Naive thymus-derived CD4-positive, alpha-beta T cell (primary cell): ENCODE measurements at regions not wholly inside any gene's neighbourhood (a gene's known extent, or its start where the extent isn't known, plus 50 kb on each side); places are given as distances from the start of the nearest gene placed in this dataset.

Experiments
- ATAC-seq: fragments of 150-1000 bp; cut with Tn5 transposase; 2 replicates; pipeline ENCODE4 v1.10.0; 2021; ENCODE audit warnings: mild to moderate bottlenecking, moderate library complexity
- CTCF ChIA-PET: fragments of 350-600 bp; sonication (Branson Sonifier 250); formaldehyde crosslinking; loops from one replicate; lab custom pipeline; 2021; ENCODE audit warnings: antibody characterized with exemption; lab: Charles Lee
- POLR2A ChIA-PET: fragments of 350-600 bp; sonication (Branson Sonifier 250); formaldehyde crosslinking; loops from one replicate; lab custom pipeline; 2021; ENCODE audit warnings: antibody characterized with exemption, inconsistent platforms; lab: Charles Lee
- DNase-seq, 9 donors: peaks; one replicate each; pipeline versions ENCODE4 v3.0.0 to v3.0.0-alpha.2; 2020 to 2022; ENCODE audit warnings: mixed read lengths in 1 of 9
- H3K27ac ChIP-seq: one replicate; pipeline ENCODE4 v1.7.0; 2013; ENCODE audit warnings: mild to moderate bottlenecking, low read depth, low read length, moderate library complexity
- H3K27me3 ChIP-seq, 2 donors: one replicate each; pipeline ENCODE4 v1.7.0; 2013; ENCODE audit warnings: low read length in 2 of 2, mild to moderate bottlenecking in 2 of 2, moderate library complexity in 2 of 2; ENCODE audit not compliant: control insufficient read depth in 2 of 2, insufficient read depth in 2 of 2
- H3K36me3 ChIP-seq, 3 experiments: 1 replicate in 2 of 3; 2 replicates in 1 of 3; pipeline ENCODE4 v1.7.0; 2013; ENCODE audit warnings: low read length in 3 of 3, mild to moderate bottlenecking in 3 of 3, moderate library complexity in 1 of 3; ENCODE audit not compliant: insufficient read depth in 3 of 3, control insufficient read depth in 2 of 3
- H3K4me1 ChIP-seq, 2 donors: one replicate each; pipeline ENCODE4 v1.7.0; 2013; ENCODE audit warnings: low read length in 2 of 2, mild to moderate bottlenecking in 2 of 2, moderate library complexity in 1 of 2; ENCODE audit not compliant: control insufficient read depth in 2 of 2, insufficient read depth in 2 of 2
- H3K4me3 ChIP-seq: 2 replicates; pipeline ENCODE4 v1.7.0; 2013; ENCODE audit warnings: mild to moderate bottlenecking, low read length
- H3K9me3 ChIP-seq, 3 experiments: 1 replicate in 2 of 3; 2 replicates in 1 of 3; pipeline ENCODE4 v1.7.0; 2013; ENCODE audit warnings: low read length in 3 of 3; ENCODE audit not compliant: control insufficient read depth in 2 of 3
- H3K27ac Mint-ChIP-seq, 9 donors: one replicate each; pipeline ENCODE4 v1.8.0; 2020 to 2022; ENCODE audit warnings: mixed read lengths in 9 of 9, mild to moderate bottlenecking in 8 of 9, moderate library complexity in 5 of 9, inconsistent platforms in 2 of 9
- H3K27me3 Mint-ChIP-seq, 5 donors: one replicate each; pipeline ENCODE4 v1.8.0; 2021 to 2022; ENCODE audit warnings: mixed read lengths in 5 of 5, mild to moderate bottlenecking in 1 of 5
- H3K36me3 Mint-ChIP-seq, 5 donors: one replicate each; pipeline ENCODE4 v1.8.0; 2020 to 2022; ENCODE audit warnings: mixed read lengths in 5 of 5, mild to moderate bottlenecking in 3 of 5, inconsistent platforms in 1 of 5
- H3K4me1 Mint-ChIP-seq, 7 donors: one replicate each; pipeline ENCODE4 v1.8.0; 2020 to 2022; ENCODE audit warnings: mixed read lengths in 7 of 7, mild to moderate bottlenecking in 3 of 7, inconsistent platforms in 1 of 7
- H3K4me3 Mint-ChIP-seq, 10 donors: one replicate each; pipeline ENCODE4 v1.8.0; 2020 to 2022; ENCODE audit warnings: mild to moderate bottlenecking in 10 of 10, mixed read lengths in 10 of 10, moderate library complexity in 6 of 10, inconsistent platforms in 2 of 10
- H3K9me3 Mint-ChIP-seq, 11 donors: one replicate each; pipeline ENCODE4 v1.8.0; 2020 to 2022; ENCODE audit warnings: mixed read lengths in 11 of 11, mild to moderate bottlenecking in 4 of 11, inconsistent platforms in 1 of 11, moderate library complexity in 1 of 11
- intact Hi-C, 2 donors: fragments of 100-400 bp; cut with micrococcal nuclease; formaldehyde crosslinking; loops; one replicate each; pipeline ENCODE4 v1.15.1; 2023

DNA sequence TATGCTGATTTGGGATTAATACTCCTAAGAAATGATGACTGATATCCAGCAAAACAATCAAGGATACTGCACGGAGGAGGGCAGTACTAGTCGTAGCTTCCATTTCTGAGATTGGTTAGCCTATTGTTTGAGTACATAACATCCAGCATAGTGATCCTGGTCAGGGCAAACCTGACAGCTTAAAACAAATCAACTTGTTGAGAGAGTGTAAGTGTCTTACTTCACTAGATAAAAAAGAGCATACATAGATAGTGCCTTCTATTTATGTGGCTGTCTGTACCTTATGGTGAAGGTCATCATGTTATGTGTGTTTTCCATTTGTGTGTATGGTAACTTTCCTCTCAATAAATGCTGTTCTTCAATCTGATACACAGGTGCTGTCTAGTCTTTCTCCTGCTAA is 228.4 kb downstream of the PTGER3 start:
- peaks cover 0 to 2% (median 0%) of the 10 kb centered on the region in 5 donors for H3K27me3 Mint-ChIP-seq
- no peak overlapping the region for H3K27ac Mint-ChIP-seq
- no peak overlapping the region for H3K4me3 ChIP-seq
- H3K36me3 Mint-ChIP-seq: no peaks in the 10 kb centered on the region
- ATAC-seq: no peak
- H3K27ac ChIP-seq: no peak overlapping the region
- peaks cover 0 to 6% (median 0%) of the 10 kb centered on the region in 11 donors for H3K9me3 Mint-ChIP-seq
- intact Hi-C loops: no loop called here
- no peaks in the 10 kb centered on the region for H3K4me1 ChIP-seq
- DNase-seq: no peak
- CTCF ChIA-PET: no interaction called here
- no peaks in the 10 kb centered on the region for H3K36me3 ChIP-seq
- H3K27me3 ChIP-seq: no peaks in the 10 kb centered on the region
- POLR2A ChIA-PET: no interaction called here
- no peaks in the 10 kb centered on the region for H3K9me3 ChIP-seq
- H3K4me1 Mint-ChIP-seq: no peaks in the 10 kb centered on the region
- H3K4me3 Mint-ChIP-seq: no peak overlapping the region

DNA sequence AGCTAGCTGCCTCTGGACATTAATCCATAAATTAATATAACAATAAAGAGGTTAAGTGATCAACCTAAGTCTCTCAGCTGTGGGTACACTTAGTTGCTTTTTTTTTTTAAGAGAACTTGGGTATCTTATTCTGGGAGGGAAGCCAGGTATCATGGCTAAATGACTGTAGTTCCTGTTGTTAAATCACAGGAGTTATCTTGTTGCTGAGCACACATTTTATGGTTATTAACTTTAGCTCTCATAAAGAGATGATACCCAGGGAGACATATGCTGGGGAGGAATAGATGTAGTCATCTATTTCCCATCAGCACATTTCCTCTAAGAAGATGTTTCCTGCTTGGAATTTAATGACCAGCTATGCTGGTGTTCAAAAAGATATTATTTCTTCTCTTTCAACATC is 227.8 kb downstream of the PTGER3 start:
- ChIA-PET POLR2A (no interaction called here), CTCF (no interaction called here)
- H3K4me1 ChIP-seq: no peaks in the 10 kb centered on the region
- intact Hi-C loops: no loop called here
- no peak overlapping the region for H3K4me3 ChIP-seq
- Mint-ChIP-seq H3K9me3 (peaks cover 0 to 6% (median 2%) of the 10 kb centered on the region in 11 donors), H3K36me3 (no peaks in the 10 kb centered on the region), H3K27ac (no peak overlapping the region), H3K4me1 (no peaks in the 10 kb centered on the region), H3K4me3 (no peak overlapping the region), H3K27me3 (peaks cover 0 to 2% (median 0%) of the 10 kb centered on the region in 5 donors)
- H3K36me3 ChIP-seq: no peaks in the 10 kb centered on the region
- no peak for DNase-seq
- no peaks in the 10 kb centered on the region for H3K9me3 ChIP-seq
- H3K27me3 ChIP-seq: no peaks in the 10 kb centered on the region
- no peak overlapping the region for H3K27ac ChIP-seq
- no peak for ATAC-seq

DNA sequence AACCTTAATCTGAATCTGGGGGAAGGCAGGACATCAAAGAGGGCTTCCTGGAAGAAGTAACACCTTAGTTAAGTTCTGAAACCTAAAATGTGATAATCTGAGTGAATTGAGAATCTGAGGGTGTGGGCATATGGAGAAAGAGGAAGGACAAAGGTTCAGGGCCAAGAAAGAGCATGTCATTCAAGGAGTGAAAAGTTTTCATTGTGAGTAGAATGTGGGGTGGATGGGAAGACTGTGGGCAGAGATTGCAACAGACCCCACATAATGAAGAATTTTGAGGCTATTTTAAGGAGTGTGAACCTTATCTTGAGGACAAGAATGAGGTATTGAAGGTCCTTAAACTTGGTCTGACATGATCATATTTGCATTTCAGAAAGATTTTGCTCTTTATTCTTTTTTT is 227.2 kb downstream of the PTGER3 start:
- H3K27ac Mint-ChIP-seq: no peak overlapping the region

DNA sequence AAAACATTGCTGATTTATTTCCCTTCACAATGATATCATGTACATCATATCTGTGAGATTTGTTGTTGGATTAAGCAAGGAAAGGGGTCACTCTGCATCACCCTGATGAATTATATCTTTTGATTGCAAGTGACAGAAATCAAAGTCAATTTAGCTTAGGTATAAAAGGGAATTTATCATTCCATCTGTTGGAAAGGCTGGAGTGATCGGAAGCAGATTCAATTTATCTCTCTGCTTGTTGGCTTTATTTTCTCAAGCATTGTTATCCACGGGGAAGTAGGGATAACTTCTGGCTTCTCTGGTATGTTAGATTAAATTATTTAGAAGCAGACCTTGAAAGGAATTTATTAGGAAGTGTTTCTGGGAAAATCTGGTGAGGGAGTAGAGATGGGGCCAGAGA is 226.6 kb downstream of the PTGER3 start:
- peaks cover 0 to 7% (median 0%) of the 10 kb centered on the region in 5 donors for H3K27me3 Mint-ChIP-seq
- no peak for ATAC-seq

More for the DNA sequence above, 227.2 kb downstream of the PTGER3 start:
- Histone ChIP-seq H3K9me3 (no peaks in the 10 kb centered on the region), H3K4me3 (no peak overlapping the region), H3K36me3 (no peaks in the 10 kb centered on the region), H3K27me3 (no peaks in the 10 kb centered on the region), H3K27ac (no peak overlapping the region), H3K4me1 (no peaks in the 10 kb centered on the region)
- ChIA-PET POLR2A (no interaction called here), CTCF (no interaction called here)
- no peaks in the 10 kb centered on the region for H3K36me3 Mint-ChIP-seq
- intact Hi-C loops: no loop called here
- DNase-seq (no peak), ATAC-seq (no peak)
- no peaks in the 10 kb centered on the region for H3K4me1 Mint-ChIP-seq
- no peak overlapping the region for H3K4me3 Mint-ChIP-seq
- H3K27me3 Mint-ChIP-seq: peaks cover 0 to 7% (median 0%) of the 10 kb centered on the region in 5 donors
- peaks cover 0 to 8% (median 4%) of the 10 kb centered on the region in 11 donors for H3K9me3 Mint-ChIP-seq

DNA sequence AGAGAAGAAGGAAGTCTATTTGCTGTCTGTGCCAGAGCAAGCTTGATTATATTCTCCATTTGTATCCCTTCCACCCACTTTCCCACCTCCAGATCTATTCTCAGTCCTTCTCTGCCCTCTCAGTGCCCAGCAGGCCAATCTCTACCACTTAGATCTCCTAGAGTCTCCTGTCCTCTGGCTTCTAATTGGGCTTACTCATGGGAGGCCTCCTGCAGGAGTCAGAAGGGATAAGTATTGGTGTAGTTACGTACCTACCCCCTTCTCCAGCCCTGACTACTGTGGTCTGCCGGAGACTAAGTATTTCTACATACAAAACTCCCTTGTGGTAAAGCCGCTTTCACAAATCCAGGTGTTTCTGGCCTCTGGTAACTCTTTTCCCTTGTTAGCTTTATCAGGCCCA is 221.2 kb downstream of the PTGER3 start:
- peaks cover 0 to 18% (median 4%) of the 10 kb centered on the region in 11 donors for H3K9me3 Mint-ChIP-seq
- H3K36me3 Mint-ChIP-seq: no peaks in the 10 kb centered on the region
- no peak overlapping the region for H3K27ac Mint-ChIP-seq
- no peaks in the 10 kb centered on the region for H3K4me1 ChIP-seq
- ChIA-PET POLR2A (no interaction called here), CTCF (no interaction called here)
- no peak overlapping the region for H3K4me3 ChIP-seq
- intact Hi-C loops: no loop called here
- no peaks in the 10 kb centered on the region for H3K36me3 ChIP-seq
- H3K4me3 Mint-ChIP-seq: no peak overlapping the region
- peaks cover 0 to 7% (median 0%) of the 10 kb centered on the region in 5 donors for H3K27me3 Mint-ChIP-seq
- no peaks in the 10 kb centered on the region for H3K27me3 ChIP-seq
- ATAC-seq (no peak), DNase-seq (no peak)
- H3K9me3 ChIP-seq: no peaks in the 10 kb centered on the region
- no peak overlapping the region for H3K27ac ChIP-seq
- no peaks in the 10 kb centered on the region for H3K4me1 Mint-ChIP-seq

More for the DNA sequence above, 226.6 kb downstream of the PTGER3 start:
- intact Hi-C loops: no loop called here
- Histone ChIP-seq H3K4me3 (no peak overlapping the region), H3K27ac (no peak overlapping the region), H3K9me3 (no peaks in the 10 kb centered on the region), H3K27me3 (no peaks in the 10 kb centered on the region), H3K4me1 (no peaks in the 10 kb centered on the region), H3K36me3 (no peaks in the 10 kb centered on the region)
- ChIA-PET CTCF (no interaction called here), POLR2A (no interaction called here)
- Mint-ChIP-seq H3K4me3 (no peak overlapping the region), H3K36me3 (no peaks in the 10 kb centered on the region), H3K27ac (no peak overlapping the region), H3K9me3 (peaks cover 0 to 9% (median 4%) of the 10 kb centered on the region in 11 donors), H3K4me1 (no peaks in the 10 kb centered on the region)
- DNase-seq: no peak

DNA sequence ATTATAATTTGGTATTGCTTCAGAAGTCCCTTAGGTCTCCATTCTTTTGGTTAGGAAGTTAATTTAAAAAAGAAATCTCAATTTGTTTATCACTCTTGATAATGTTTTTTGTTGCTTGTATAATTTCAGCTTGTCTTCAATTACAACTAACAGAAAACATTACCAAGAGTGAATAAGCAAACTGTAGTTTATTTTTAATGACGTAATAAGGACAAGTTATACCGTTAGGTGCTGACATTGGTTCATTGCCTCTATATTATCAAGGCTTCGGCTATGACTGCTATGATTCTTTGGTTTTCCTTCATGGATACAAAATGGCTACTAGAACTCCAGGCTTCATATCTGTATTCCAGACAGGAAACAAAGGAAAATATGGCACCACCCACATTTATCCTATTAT is 220.6 kb downstream of the PTGER3 start:
- ATAC-seq: no peak
- Mint-ChIP-seq H3K27ac (no peak overlapping the region), H3K36me3 (no peaks in the 10 kb centered on the region), H3K9me3 (peaks cover 0 to 19% (median 4%) of the 10 kb centered on the region in 11 donors), H3K4me1 (no peaks in the 10 kb centered on the region), H3K27me3 (peaks cover 0 to 7% (median 0%) of the 10 kb centered on the region in 5 donors), H3K4me3 (no peak overlapping the region)
- Histone ChIP-seq H3K4me1 (no peaks in the 10 kb centered on the region), H3K36me3 (no peaks in the 10 kb centered on the region), H3K27ac (no peak overlapping the region), H3K9me3 (no peaks in the 10 kb centered on the region), H3K4me3 (no peak overlapping the region), H3K27me3 (no peaks in the 10 kb centered on the region)
- POLR2A ChIA-PET: no interaction called here
- intact Hi-C loops: no loop called here
- CTCF ChIA-PET: no interaction called here
- no peak for DNase-seq

DNA sequence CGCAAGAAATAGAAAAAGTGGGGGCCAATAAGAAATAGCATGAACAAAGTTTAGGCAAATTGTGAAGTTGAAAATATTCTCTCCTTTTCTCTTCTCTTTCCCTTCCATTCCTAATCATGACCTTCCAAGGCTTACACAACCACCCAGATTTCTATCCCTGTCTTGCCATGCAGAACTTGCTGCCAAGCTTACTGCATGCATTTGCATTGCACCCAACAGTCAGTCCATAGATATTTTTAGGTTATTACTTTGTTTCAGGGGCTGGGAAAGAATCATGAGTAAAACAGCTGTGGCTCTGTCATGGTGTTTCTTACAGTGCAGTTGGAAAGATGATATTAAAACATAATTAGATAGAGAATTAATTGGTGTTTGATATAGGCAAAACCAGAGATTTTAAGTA is 219.4 kb downstream of the PTGER3 start:
- ChIA-PET CTCF (no interaction called here), POLR2A (no interaction called here)
- Histone ChIP-seq H3K27me3 (no peaks in the 10 kb centered on the region), H3K4me3 (no peak overlapping the region), H3K9me3 (no peaks in the 10 kb centered on the region), H3K36me3 (no peaks in the 10 kb centered on the region), H3K4me1 (no peaks in the 10 kb centered on the region), H3K27ac (no peak overlapping the region)
- no peak overlapping the region for H3K27ac Mint-ChIP-seq
- H3K9me3 Mint-ChIP-seq: peaks cover 0 to 19% (median 8%) of the 10 kb centered on the region in 11 donors
- no peaks in the 10 kb centered on the region for H3K4me1 Mint-ChIP-seq
- DNase-seq (no peak), ATAC-seq (no peak)
- no peaks in the 10 kb centered on the region for H3K36me3 Mint-ChIP-seq
- intact Hi-C loops: no loop called here
- H3K4me3 Mint-ChIP-seq: no peak overlapping the region
- H3K27me3 Mint-ChIP-seq: peaks cover 0 to 7% (median 0%) of the 10 kb centered on the region in 5 donors
